ENCODE measurements at regions not wholly inside any gene's neighbourhood (a gene's known extent, or its start where the extent isn't known, plus 50 kb on each side); places are given as distances from the start of the nearest gene placed in this dataset.

DNA sequence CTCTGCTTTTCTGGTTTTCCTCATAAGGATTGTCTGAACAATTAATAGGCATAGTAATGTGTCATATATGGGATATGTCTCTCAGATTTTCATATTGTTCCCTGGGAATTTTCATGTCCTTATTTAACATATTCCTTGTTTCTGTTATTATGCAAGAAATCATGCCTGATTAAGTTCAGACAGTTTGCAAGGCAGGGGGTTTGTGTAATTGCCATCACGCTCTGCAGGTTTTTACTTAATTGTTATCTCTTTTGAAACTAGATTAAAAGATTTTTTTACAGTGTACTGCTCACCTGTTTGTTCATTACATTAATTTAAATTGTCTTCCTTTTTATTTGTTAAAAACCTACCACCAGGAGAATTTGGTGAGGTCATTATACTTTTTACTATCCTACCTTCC is 1253.2 kb upstream of the PRR20A start:
- no peak overlapping the region for H3K27ac ChIP-seq (ENCODE audit: low read length)
- TF ChIP-seq, protein P1, sequence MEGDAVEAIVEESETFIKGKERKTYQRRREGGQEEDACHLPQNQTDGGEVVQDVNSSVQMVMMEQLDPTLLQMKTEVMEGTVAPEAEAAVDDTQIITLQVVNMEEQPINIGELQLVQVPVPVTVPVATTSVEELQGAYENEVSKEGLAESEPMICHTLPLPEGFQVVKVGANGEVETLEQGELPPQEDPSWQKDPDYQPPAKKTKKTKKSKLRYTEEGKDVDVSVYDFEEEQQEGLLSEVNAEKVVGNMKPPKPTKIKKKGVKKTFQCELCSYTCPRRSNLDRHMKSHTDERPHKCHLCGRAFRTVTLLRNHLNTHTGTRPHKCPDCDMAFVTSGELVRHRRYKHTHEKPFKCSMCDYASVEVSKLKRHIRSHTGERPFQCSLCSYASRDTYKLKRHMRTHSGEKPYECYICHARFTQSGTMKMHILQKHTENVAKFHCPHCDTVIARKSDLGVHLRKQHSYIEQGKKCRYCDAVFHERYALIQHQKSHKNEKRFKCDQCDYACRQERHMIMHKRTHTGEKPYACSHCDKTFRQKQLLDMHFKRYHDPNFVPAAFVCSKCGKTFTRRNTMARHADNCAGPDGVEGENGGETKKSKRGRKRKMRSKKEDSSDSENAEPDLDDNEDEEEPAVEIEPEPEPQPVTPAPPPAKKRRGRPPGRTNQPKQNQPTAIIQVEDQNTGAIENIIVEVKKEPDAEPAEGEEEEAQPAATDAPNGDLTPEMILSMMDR (conservative IDR thresholded peaks at IDR 0.05; ENCODE audit: low read depth, low read length): no peak
- TF ChIP-seq EZH2 (IDR thresholded peaks at IDR 0.05; ENCODE audit: low read length, unreplicated experiment): no peak
- TF ChIP-seq EZH2phosphoT487 (IDR thresholded peaks at IDR 0.05; ENCODE audit: borderline replicate concordance, low read length): no peak
- no peak for DNase-seq
- POLR2A ChIA-PET (ENCODE audit: unreplicated experiment): no interaction called here
- H3K4me3 ChIP-seq (ENCODE audit: low read length): no peak overlapping the region
- H3K9me2 ChIP-seq (replicated peaks; ENCODE audit: low read length): no peaks in the 10 kb centered on the region
- H4K20me1 ChIP-seq (ENCODE audit: low read length): no peaks in the 10 kb centered on the region
- H3K9ac ChIP-seq (ENCODE audit: low read length): no peak overlapping the region
- H2AFZ ChIP-seq (ENCODE audit: low read length): no peak overlapping the region
- no peaks in the 10 kb centered on the region for H3K36me3 ChIP-seq (ENCODE audit: low read depth, low read length)
- no peaks in the 10 kb centered on the region for H3K27me3 ChIP-seq (ENCODE audit: low read length)
- H3K4me1 ChIP-seq (ENCODE audit: insufficient read depth, low read length): no peaks in the 10 kb centered on the region
- no peaks in the 10 kb centered on the region for H3K9me3 ChIP-seq (ENCODE audit: low read length)
- intact Hi-C loops (cut with micrococcal nuclease): no loop called here
- H3F3A ChIP-seq (ENCODE audit: low read length, unreplicated experiment): no peaks in the 10 kb centered on the region
- H3K79me2 ChIP-seq (ENCODE audit: low read length): no peaks in the 10 kb centered on the region
- no peak overlapping the region for H3K4me2 ChIP-seq (ENCODE audit: low read length)
- CTCF ChIA-PET: no interaction called here
- BruUV-seq (replicated peaks): no TSS peak
- ATAC-seq: no peak

DNA sequence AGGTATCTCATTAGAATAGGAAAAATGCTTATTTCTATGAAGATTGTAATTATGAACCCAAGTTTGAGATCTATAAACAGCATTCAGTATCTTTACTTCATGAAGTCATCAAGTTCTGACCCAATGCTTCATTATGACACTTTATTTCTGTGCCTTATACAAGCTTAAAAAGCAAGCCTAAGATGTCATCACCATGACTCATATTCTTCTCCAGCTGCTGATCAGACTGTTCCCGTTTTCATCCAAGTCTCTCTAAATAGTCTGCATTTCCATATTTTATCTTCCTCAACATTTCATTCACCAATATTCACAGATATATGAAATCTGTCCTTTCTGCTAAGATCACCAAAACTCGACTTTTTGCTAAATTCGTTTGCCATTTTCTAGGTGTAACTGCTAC is 1247.2 kb upstream of the PRR20A start:
- ATAC-seq: no peak
- TF ChIP-seq, protein P1 (conservative IDR thresholded peaks at IDR 0.05; ENCODE audit: low read depth, low read length): no peak
- TF ChIP-seq EZH2 (IDR thresholded peaks at IDR 0.05; ENCODE audit: low read length, unreplicated experiment) (no peak), EZH2phosphoT487 (IDR thresholded peaks at IDR 0.05; ENCODE audit: borderline replicate concordance, low read length) (no peak)
- no peak for DNase-seq
- H3K9ac ChIP-seq (ENCODE audit: low read length): no peak overlapping the region
- H3K36me3 ChIP-seq (ENCODE audit: low read depth, low read length): no peaks in the 10 kb centered on the region
- no peaks in the 10 kb centered on the region for H3K9me2 ChIP-seq (replicated peaks; ENCODE audit: low read length)
- H4K20me1 ChIP-seq (ENCODE audit: low read length): no peaks in the 10 kb centered on the region
- no peaks in the 10 kb centered on the region for H3K9me3 ChIP-seq (ENCODE audit: low read length)
- H2AFZ ChIP-seq (ENCODE audit: low read length): no peak overlapping the region
- ChIA-PET CTCF (no interaction called here), POLR2A (ENCODE audit: unreplicated experiment) (no interaction called here)
- no TSS peak for BruUV-seq (replicated peaks)
- H3K27me3 ChIP-seq (ENCODE audit: low read length): no peaks in the 10 kb centered on the region
- intact Hi-C loops (cut with micrococcal nuclease): no loop called here
- no peaks in the 10 kb centered on the region for H3F3A ChIP-seq (ENCODE audit: low read length, unreplicated experiment)
- no peak overlapping the region for H3K4me2 ChIP-seq (ENCODE audit: low read length)
- no peak overlapping the region for H3K27ac ChIP-seq (ENCODE audit: low read length)
- H3K4me1 ChIP-seq (ENCODE audit: insufficient read depth, low read length): no peaks in the 10 kb centered on the region
- no peak overlapping the region for H3K4me3 ChIP-seq (ENCODE audit: low read length)
- no peaks in the 10 kb centered on the region for H3K79me2 ChIP-seq (ENCODE audit: low read length)

DNA sequence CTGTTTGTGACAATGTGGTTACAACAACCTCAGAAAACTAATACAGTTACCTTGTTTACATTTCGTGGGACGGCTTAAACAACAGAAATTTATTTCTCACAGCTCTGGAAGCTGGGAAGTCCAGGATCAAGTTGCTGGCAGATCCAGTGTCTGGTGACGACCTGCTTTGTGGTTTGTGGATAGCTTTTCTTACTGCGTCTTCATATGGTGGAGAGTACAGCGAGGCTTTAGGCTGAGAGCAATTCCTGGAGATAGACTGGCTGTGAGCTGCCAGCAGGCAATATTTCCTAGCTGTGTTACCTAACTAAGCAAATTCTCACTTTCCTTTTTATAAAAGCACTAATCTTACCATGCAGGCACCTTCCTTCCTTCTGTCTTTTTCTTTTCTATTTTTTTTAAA is 1203.5 kb upstream of the PRR20A start:
- BruUV-seq (replicated peaks): no TSS peak
- DNase-seq: no peak
- intact Hi-C loops (cut with micrococcal nuclease): no loop called here
- Histone ChIP-seq H3K9me2 (replicated peaks; ENCODE audit: low read length) (no peaks in the 10 kb centered on the region), H3F3A (ENCODE audit: low read length, unreplicated experiment) (no peaks in the 10 kb centered on the region), H3K9ac (ENCODE audit: low read length) (no peak overlapping the region), H3K36me3 (ENCODE audit: low read depth, low read length) (no peaks in the 10 kb centered on the region), H3K9me3 (ENCODE audit: low read length) (no peaks in the 10 kb centered on the region), H3K79me2 (ENCODE audit: low read length) (no peaks in the 10 kb centered on the region), H3K4me3 (ENCODE audit: low read length) (no peak overlapping the region), H4K20me1 (ENCODE audit: low read length) (no peaks in the 10 kb centered on the region), H3K27me3 (ENCODE audit: low read length) (no peaks in the 10 kb centered on the region), H2AFZ (ENCODE audit: low read length) (no peak overlapping the region), H3K4me1 (ENCODE audit: insufficient read depth, low read length) (no peaks in the 10 kb centered on the region), H3K4me2 (ENCODE audit: low read length) (no peak overlapping the region), H3K27ac (ENCODE audit: low read length) (no peak overlapping the region)
- ChIA-PET CTCF (no interaction called here), POLR2A (ENCODE audit: unreplicated experiment) (no interaction called here)
- no peak for TF ChIP-seq EZH2phosphoT487 (IDR thresholded peaks at IDR 0.05; ENCODE audit: borderline replicate concordance, low read length)
- no peak for TF ChIP-seq EZH2 (IDR thresholded peaks at IDR 0.05; ENCODE audit: low read length, unreplicated experiment)
- TF ChIP-seq, protein P1 (conservative IDR thresholded peaks at IDR 0.05; ENCODE audit: low read depth, low read length): no peak
- no peak for ATAC-seq

Data from PC-3 (cell line).